ENCODE measurements at regions not wholly inside any gene's neighbourhood (a gene's known extent, or its start where the extent isn't known, plus 50 kb on each side); places are given as distances from the start of the nearest gene placed in this dataset.

DNA sequence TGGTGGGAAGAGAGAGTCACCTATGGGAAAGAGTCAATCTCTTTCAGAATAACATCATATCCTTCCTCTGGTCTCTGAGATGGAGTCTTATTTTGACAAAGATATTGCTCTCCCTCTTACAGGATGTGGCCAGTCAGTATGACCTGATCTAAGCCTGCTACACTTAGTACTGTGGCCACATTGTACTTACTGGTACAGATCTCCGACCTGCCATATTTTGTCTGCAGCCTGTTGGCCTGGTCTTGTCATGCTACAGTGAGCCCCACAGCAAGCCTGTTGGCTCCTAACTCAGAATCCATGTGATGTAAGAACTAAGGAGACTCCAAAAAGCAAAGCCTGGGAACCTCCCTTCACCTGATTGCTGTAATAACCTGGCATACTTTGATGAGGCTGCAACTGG lies 377.8 kb downstream of the SFMBT2 start:
- ATAC-seq: no peak
- DNase-seq (ENCODE audit: missing footprints): no peak
- intact Hi-C loops (cut with DNase I): no loop called here

DNA sequence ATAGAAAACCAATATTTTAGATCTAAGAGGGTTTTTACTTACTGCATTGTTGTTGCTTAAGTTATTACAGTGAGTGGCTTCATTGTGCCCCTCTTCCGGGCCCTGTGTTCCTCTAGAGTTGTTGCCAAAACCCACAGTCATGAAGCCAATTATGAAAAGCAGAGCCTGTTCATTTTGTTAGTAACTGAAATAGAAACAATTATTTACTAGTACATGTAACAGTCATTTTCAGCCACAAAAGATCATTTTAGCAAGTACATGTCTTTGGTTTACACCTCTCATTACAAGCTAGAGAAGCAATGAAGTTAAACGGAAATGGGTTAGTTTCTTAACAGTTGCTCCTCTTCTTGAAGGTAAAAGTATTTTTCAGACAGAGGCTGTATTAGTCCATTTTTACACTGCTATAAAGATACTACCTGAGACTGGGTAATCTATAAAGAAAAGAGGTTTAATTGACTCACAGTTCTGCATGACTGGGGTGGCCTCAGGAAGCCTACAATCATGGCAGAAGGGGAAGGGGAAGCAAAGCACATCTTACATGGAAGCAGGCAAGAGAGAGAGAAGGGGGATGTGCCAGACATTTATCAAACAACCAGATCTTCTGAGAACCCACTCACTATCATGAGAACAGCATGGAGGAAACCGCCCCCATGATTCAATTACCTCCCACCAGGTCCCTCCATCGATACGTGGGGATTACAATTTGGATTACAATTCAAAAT lies 380.5 kb downstream of the SFMBT2 start:
- no peak for ATAC-seq
- DNase-seq (ENCODE audit: missing footprints): no peak
- intact Hi-C loops (cut with DNase I): no loop called here

DNA sequence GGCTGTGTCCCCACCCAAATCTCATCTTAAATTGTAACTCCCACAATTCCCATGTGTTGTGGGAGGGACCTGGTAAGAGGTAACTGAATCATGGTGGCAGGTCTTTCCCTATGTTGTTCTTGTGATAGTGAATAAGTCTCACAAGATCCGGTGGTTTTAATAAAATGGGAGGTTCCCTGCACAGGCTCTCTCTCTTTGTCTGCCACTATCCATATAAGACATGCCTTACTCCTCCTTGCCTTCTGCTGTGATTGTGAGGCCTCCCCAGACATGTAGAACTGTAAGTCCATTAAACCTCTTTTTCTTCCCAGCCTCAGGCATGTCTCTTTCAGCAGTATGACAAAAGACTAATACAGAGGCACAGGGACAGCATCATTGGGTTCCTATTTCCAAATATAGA lies 381.2 kb downstream of the SFMBT2 start:
- DNase-seq (ENCODE audit: missing footprints): no peak
- no peak for ATAC-seq
- intact Hi-C loops (cut with DNase I): no loop called here

DNA sequence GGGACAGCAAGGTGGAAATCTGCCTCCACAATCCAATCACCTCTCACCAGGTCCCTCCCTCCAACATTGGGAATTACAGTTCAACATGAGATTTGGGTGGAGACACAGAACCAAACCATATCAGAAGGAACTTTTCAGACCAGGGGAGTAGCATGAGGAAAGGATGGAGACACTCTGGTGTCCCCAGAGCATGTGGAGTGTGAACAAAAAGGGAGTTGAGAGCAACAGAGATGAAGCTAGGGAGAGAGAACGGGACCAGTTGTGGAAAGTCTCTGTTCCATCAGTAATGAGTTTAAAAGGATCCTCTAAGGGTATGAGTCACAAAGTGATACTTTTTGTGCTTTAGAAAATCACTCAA lies 382.0 kb downstream of the SFMBT2 start:
- ATAC-seq (peak; percentile 44), DNase-seq (ENCODE audit: missing footprints) (no peak)
- intact Hi-C loops (cut with DNase I): no loop called here

DNA sequence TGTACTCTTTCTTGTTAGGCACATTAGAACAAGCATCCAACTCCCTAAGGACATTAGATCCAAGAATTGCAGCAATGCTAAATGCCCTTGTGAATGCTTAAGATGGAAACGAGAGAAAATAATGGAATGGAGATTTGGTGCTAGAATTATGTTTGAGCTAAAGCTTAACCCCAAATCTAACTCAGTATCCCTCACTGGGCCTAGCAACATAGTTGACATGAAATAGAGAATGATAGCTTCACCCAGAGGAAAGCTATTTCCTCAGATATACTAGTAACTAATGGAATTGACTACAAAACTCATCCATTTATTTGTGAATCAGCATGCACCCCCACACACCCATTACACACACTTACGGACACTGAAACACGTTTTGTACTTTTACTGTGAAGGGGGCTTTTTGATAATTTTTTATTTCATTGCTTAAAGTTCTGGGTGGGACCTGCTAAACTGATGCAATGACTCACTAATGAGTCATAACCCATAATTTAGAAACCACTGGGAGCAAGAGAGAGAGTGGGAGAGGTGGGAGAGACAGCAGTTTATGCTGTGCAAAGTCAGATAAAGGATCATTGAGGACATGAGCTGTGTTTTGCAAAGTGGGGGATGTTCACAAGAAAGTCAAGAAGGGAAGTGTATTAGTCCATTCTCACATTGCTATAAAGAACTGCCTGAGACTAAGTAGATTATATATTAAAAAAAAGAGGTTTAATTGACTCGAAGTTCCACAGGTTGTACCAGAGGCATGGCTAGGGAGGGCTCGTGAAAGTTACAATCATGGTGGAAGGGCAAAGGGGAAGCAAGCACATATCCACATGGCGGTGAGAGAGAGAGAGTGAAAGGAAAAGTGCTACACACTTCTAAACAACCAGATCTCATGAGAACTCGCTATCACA lies 382.7 kb downstream of the SFMBT2 start:
- intact Hi-C loops (cut with DNase I): no loop called here
- ATAC-seq: peak; percentile 59

DNA sequence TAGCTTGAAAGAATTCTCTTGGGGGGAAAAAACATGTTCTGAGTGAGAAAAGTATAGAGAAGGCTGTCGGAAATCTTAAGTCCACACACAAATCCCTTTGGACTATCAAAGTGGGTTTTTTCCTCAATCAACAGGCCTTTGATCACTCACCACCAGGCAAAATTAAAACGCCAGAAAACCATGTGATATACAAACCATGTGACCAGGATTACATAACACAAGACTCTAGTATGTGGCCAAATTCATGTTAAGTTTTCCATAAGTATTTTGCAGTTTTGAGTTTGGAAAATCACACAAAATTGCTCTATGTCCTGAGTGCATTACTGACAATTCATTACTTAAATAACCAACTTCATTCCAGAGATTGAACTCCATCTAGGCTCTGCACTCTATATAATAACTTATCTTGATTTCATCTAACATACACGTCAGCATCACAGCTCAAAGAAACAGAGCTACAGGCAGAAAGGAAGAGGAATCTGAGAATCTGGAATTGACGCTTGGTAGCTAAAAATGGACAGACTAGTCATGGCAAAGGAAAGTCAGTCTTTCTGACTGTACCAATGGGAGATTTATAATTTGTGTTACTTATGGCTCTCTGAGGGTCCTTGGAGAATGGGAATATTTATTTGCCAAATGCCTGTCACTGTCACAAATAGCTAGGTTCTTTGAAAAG lies 383.5 kb downstream of the SFMBT2 start:
- intact Hi-C loops (cut with DNase I): no loop called here
- DNase-seq (ENCODE audit: missing footprints): no peak
- no peak for ATAC-seq

More for the DNA sequence above, 382.7 kb downstream of the SFMBT2 start:
- no peak for DNase-seq (ENCODE audit: missing footprints)

DNA sequence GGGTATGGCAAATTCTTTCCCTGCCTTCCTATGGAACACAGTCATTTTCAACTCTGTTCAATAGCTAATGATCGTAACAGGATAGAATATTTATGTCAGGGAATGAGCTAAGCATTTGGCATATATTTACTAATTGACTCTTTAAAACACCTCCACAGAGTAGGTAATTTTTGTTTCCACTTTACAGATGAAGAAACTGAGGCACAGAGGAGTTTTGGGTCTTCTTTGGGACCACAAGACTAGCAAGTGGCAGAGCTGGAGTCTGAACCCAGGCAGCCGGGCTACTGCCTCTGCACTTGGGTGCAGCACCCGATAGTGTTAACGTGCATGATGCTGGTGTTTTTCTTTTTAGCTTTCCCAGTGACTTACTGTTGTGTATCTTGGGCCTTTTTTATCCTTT lies 384.0 kb downstream of the SFMBT2 start:
- no peak for DNase-seq (ENCODE audit: missing footprints)
- intact Hi-C loops (cut with DNase I): no loop called here
- no peak for ATAC-seq

DNA sequence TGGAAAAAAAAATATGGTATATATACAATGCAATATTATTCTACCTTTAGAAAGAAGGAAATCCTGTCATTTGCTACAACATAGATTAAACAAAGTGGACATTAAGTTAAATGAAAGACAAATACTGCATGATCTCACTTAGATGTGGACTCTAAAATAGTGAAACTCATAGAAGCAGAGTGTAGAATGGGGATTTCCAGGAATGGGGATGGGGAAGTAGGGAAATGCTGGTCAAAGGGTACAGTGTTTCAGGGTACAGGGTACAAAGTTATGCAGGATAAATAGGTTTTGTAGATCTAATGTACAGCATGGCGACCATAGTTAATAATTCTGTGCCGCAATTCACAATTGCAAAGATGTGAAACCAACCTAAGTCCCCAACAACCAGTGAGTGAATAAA lies 385.5 kb downstream of the SFMBT2 start:
- intact Hi-C loops (cut with DNase I): no loop called here
- DNase-seq (ENCODE audit: missing footprints) (no peak), ATAC-seq (no peak)

DNA sequence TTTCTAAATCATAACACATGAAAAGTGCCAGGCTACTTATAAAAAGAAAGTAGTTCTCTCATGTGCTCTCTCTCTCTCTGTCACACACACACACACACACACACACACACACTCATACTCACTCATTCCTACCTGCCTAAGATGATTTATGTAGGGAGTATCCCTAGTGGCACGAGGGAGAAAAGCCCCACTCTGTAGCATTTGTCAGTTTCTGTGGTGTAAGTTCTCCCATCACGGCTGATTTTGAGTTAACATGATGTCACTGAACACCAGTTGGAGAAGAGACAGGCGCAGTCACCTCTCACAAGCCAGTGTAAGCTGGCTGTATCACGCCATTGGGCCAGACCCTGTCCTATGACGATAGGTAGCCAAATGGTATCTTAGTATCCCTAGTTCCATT lies 395.4 kb downstream of the SFMBT2 start:
- ATAC-seq (no peak), DNase-seq (ENCODE audit: missing footprints) (no peak)
- intact Hi-C loops (cut with DNase I): no loop called here

DNA sequence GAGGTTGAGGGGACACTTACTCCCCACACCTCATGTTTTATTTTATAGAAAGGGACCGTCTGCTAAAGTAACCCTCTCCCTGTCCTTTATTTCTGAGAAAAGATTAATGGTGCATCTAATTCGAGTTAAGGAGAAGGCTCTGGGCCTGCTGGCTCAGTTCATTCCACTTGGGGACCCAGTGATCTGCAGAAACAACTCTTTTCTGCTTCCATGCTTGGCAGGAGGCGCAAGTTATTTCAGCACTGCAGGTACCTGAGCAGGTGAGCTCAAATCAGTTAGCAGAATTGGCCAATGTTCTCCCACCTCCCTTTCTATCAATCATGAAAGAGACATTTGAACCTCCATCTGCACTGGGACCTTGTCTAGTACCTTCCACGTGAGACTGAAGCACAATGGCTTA lies 396.1 kb downstream of the SFMBT2 start:
- DNase-seq (ENCODE audit: missing footprints): no peak
- intact Hi-C loops (cut with DNase I): no loop called here
- no peak for ATAC-seq

DNA sequence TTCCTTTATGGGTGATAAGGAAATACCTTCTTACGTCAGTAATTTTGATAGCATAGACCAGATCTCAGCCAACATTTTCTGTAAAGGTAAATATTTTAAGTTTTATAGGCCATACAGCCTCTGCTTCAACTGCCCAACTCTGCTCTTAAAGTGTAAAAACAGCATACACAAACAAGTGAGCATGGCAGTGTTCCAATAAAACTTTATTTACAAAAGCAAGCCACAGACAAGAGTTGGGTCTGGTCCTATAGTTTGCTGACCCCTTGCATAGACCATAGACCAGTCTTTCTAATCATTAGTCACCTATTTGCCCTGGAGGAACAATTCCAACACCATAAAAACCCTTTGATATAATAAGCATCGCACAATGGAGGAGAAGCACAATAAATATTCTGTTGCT lies 398.8 kb downstream of the SFMBT2 start:
- intact Hi-C loops (cut with DNase I): no loop called here

DNA sequence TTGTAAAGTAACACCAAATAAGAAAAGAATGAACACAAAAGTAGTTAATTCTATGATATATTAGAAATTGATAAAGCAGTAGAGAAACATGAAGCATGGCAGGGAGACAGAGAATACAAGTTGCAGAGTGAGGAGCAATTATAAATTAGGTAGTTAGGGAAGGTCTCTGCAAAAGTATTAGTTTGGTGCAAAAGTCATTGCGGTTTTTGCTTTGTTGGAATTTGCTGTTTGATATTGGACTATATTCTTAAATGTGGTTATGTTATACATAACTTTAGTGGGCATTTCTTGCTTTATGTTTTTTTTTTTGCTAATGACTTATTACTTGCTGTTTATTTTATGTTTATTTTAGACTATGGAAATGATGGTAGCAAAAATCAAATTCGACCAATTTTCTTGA lies 402.2 kb downstream of the SFMBT2 start:
- intact Hi-C loops (cut with DNase I): no loop called here
- no peak for ATAC-seq
- no peak for DNase-seq (ENCODE audit: missing footprints)

More for the DNA sequence above, 398.8 kb downstream of the SFMBT2 start:
- ATAC-seq (no peak), DNase-seq (ENCODE audit: missing footprints) (no peak)

DNA sequence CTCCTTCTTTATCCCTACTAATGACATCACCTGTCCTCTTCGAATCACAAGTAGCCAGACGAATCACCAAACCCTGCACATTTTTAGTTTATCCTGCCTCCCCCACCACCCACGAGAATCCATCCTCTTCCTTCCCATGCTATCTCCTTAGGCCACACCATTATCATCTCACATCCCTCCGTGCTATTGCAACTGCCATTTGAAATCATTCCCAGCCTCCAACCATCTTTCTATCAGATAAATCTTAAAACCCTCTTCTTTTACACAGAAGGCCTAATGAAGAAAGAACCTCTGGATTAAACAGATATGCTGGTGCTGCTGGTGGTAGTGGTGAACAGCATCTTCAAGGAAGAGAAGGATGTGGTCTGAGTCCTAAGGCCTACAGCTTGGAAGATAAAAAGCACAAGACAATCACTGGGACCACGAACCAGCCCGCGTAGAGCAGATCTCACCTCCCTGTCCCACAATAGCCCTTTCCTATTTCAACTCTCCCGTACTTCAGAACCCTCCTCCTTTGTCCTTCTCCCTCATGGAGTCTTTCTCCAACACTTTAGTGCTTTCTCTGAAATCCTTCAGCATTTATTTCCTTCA lies 403.1 kb downstream of the SFMBT2 start:
- intact Hi-C loops (cut with DNase I): no loop called here
- ATAC-seq (no peak), DNase-seq (ENCODE audit: missing footprints) (no peak)

DNA sequence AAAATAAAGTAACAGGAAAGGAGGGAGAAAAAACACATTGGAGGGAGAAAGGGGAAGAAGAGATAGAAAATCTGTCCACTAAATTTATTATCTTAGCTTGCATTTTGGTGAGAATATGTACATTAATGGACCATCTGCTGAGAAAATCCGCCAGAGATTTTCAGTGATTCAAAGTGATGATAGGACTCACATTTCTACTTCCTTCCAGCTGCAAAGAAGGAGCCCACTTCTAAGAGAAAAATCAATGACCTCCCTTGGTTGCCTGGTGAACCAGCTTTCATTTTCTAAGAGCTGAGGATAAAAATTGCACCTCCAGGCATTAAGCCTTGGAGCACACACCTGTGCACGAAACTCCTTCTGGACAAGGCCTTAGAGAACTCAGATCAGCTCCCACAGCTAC lies 404.3 kb downstream of the SFMBT2 start:
- DNase-seq (ENCODE audit: missing footprints) (no peak), ATAC-seq (no peak)
- intact Hi-C loops (cut with DNase I): no loop called here

DNA sequence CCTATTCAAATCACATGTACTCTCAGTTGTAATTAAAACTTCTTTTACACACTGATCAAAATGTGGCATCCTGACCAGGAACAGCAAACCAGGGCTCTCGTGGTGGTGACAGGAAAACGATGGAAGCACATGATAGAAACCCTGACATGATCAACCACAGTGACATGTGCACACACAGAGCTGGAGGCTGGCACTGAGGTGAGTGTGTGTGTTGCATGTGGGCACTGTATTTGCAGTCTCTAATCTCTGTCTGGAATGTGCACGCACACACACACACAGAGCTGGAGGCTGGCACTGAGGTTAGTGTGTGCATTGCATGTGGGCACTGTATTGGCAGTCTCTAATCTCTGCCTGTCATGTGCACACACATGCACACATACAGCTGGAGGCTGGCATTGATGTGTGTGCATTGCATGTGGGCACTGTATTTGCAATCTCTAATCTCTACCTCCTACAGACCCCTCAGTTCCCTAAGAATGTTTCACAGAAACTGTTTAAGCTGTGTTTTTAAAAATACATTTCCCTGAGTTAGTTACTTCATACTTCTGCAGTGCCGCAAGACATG lies 406.9 kb downstream of the SFMBT2 start:
- intact Hi-C loops (cut with DNase I): no loop called here
- no peak for DNase-seq (ENCODE audit: missing footprints)
- no peak for ATAC-seq

DNA sequence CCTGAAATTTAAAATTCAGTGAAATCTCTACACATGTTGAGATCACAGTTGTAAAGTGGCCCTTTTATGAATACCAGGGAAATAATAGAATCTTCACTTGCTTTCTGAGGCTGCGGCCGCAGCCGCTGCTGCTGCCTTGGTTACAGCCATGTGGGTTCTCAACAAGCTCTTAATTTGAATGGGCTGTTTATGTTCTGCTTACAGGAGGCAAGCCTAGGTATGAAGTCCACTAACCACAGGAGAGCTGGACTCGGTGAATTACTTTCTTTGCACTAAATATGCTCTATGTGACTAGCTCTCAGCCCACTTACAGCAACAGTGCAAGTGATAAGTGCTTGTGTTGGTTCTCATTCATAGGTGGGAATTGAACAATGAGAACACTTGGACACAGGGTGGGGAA lies 410.8 kb downstream of the SFMBT2 start:
- intact Hi-C loops (cut with DNase I): no loop called here
- DNase-seq (ENCODE audit: missing footprints): no peak
- no peak for ATAC-seq

DNA sequence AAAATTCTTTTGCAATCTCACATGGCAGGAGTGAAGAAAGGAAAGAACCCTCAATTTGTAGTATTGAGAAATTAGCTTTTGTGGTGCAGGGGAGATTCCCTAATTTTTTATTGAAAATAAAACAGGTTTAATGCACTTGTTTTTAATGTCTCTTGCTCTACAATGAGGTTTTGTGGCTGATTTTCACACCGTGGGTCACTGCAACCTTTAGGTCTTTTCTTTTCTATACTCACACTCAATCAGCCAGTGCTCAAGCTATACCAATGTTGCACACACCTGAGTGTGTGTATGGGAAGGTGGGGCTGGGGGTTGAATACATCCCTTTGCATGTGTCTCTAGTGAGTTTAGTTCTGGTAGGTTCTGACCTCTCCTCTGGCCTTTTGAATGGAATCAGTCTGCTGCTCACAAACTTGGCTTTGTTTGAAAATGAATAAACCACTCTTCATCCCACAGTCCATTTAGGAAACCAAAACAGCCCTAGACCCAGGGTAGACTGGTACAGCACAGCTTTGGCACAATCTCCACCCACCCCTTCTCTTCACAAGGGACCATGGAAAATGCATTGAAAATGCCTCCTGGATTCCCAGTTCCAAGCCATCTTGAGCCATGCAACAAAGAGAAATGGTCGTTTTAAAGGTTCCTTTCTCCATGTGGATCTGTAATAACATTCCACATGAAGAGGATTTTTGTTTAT lies 411.5 kb downstream of the SFMBT2 start:
- DNase-seq (ENCODE audit: missing footprints): no peak
- intact Hi-C loops (cut with DNase I): no loop called here

DNA sequence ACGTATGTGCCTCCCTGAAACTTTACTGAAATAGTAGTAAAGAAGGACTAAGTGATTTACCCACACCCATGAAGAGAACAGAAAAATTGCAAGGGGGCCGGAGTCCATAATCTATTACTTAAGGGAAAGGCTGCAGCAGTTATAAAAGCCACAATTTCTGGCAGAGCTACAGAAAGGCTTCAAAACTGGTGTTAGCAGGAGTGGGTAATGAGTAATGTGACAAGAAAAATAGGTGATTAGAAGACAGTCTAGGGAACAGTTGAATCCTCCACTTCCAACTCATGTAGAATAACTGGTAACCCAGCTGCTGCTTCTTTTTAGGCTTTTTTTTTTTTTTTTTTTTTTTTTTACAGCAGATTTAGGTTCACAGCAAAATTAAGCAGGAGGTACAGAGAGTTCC lies 413.3 kb downstream of the SFMBT2 start:
- ATAC-seq (no peak), DNase-seq (ENCODE audit: missing footprints) (no peak)
- intact Hi-C loops (cut with DNase I): no loop called here

More for the DNA sequence above, 411.5 kb downstream of the SFMBT2 start:
- ATAC-seq: no peak

DNA sequence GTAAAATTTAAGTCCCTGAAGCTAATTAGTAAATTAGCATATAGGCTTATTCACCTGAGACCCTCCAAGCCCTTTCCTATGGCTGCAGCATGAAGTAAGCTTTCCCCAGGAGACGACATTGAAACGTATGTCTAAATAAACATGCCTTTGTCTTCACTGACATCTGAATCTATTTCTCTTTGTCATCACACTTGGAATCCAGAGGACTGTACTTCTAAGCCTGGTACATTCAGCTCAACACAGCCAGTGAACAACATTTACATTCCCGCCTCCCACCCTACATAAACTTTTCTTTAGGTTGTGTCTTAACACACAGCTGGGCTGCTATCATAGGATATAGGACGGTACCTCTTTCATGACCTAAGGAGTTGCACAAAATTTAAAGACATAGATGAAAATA lies 414.4 kb downstream of the SFMBT2 start:
- intact Hi-C loops (cut with DNase I): no loop called here
- DNase-seq (ENCODE audit: missing footprints): no peak
- no peak for ATAC-seq
